Esophagus muscularis mucosa (tissue), 4 donors: ENCODE measurements at regions not wholly inside any gene's neighbourhood (a gene's known extent, or its start where the extent isn't known, plus 50 kb on each side); places are given as distances from the start of the nearest gene placed in this dataset.

Source experiments
- DNase-seq: peaks from one replicate; pipeline ENCODE4 v3.0.0-alpha.2; 2017; ENCODE audit errors: extremely low spot score
- H3K27ac ChIP-seq, 4 donors: fragments of 200-600 bp; sonication (generic); replicated peaks in 1 of 4; 1 replicate in 3 of 4; 2 replicates in 1 of 4; pipeline ENCODE4 v1.5.1; 2016 to 2019; ENCODE audit warnings: mild to moderate bottlenecking in 1 of 4
- H3K27me3 ChIP-seq, 4 donors: fragments of 200-600 bp; sonication (generic); one replicate each; pipeline versions ENCODE4 v1.5.1 to v1.6.0; 2016 to 2019
- H3K36me3 ChIP-seq, 4 donors: fragments of 200-600 bp; sonication (generic); one replicate each; pipeline ENCODE4 v1.5.1; 2016 to 2019
- H3K4me1 ChIP-seq, 4 donors: fragments of 200-600 bp; sonication (generic); one replicate each; pipeline ENCODE4 v1.5.1; 2016 to 2019
- H3K4me3 ChIP-seq, 4 donors: fragments of 200-600 bp; sonication (generic); 1 replicate in 2 of 4; 2 replicates in 2 of 4; pipeline ENCODE4 v1.5.1; 2016 to 2019; ENCODE audit warnings: mild to moderate bottlenecking in 4 of 4, moderate library complexity in 1 of 4
- H3K9me3 ChIP-seq, 4 donors: fragments of 200-600 bp; sonication (generic); 1 replicate in 3 of 4; 2 replicates in 1 of 4; pipeline ENCODE4 v1.5.1; 2016 to 2019
- EP300 ChIP-seq: sonication (generic); formaldehyde crosslinking; IDR thresholded peaks from one replicate; pipeline ENCODE4 v1.6.1; 2017; ENCODE audit warnings: antibody characterized with exemption
- POLR2A ChIP-seq: fragments of 450-650 bp; IDR thresholded peaks from one replicate; pipeline ENCODE4 v1.6.1; 2017; ENCODE audit warnings: antibody characterized with exemption, moderate library complexity, mild to moderate bottlenecking, low read depth
- POLR2AphosphoS5 ChIP-seq, 2 donors: sonication (generic); formaldehyde crosslinking; IDR thresholded peaks; one replicate each; pipeline ENCODE4 v1.6.1; 2017; ENCODE audit warnings: antibody characterized with exemption in 2 of 2
- WGBS: methylation state at CpG from one replicate; pipeline ENCODE4 v1.1.5; 2018; 5-methylcytosine and 5-hydroxymethylcytosine counted together
- intact Hi-C: fragments of 100-400 bp; cut with DNase I; formaldehyde crosslinking; loops from one replicate; pipeline ENCODE4 v1.15.1; 2023
- TF ChIP-seq, protein P1 (sequence below), 3 experiments: fragments of 200-600 bp in 2 of 3; fragments of 450-650 bp in 1 of 3; sonication (generic) in 2 of 3; IDR thresholded peaks; one replicate each; pipeline ENCODE4 v1.5.1; 2017 to 2019; ENCODE audit warnings: antibody characterized with exemption in 3 of 3, mild to moderate bottlenecking in 2 of 3, moderate library complexity in 1 of 3

GRCh38 chr4:127143460-127144195 is 489.1 kb upstream of the INTU start:
- Histone ChIP-seq H3K36me3 (no peaks in the 10 kb centered on the region), H3K4me3 (no peak overlapping the region), H3K4me1 (peaks cover 0 to 40% (median 37%) of the 10 kb centered on the region in 4 donors), H3K27me3 (no peaks in the 10 kb centered on the region), H3K9me3 (no peaks in the 10 kb centered on the region), H3K27ac (no peak overlapping the region)
- DNase-seq: no peak
- TF ChIP-seq POLR2A (no peak), EP300 (no peak), POLR2AphosphoS5 (IDR thresholded peaks at IDR 0.05) (no peak)
- TF ChIP-seq, protein P1, sequence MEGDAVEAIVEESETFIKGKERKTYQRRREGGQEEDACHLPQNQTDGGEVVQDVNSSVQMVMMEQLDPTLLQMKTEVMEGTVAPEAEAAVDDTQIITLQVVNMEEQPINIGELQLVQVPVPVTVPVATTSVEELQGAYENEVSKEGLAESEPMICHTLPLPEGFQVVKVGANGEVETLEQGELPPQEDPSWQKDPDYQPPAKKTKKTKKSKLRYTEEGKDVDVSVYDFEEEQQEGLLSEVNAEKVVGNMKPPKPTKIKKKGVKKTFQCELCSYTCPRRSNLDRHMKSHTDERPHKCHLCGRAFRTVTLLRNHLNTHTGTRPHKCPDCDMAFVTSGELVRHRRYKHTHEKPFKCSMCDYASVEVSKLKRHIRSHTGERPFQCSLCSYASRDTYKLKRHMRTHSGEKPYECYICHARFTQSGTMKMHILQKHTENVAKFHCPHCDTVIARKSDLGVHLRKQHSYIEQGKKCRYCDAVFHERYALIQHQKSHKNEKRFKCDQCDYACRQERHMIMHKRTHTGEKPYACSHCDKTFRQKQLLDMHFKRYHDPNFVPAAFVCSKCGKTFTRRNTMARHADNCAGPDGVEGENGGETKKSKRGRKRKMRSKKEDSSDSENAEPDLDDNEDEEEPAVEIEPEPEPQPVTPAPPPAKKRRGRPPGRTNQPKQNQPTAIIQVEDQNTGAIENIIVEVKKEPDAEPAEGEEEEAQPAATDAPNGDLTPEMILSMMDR (IDR thresholded peaks at IDR 0.05): no peak
- intact Hi-C loops: no loop called here
- 33% methylated on average over 5 of the region's 5 CpGs for WGBS

- no peak for DNase-seq
- TF ChIP-seq POLR2A: no peak
- TF ChIP-seq POLR2AphosphoS5 (IDR thresholded peaks at IDR 0.05): no peak
- TF ChIP-seq, protein P1 (IDR thresholded peaks at IDR 0.05): no peak
- TF ChIP-seq EP300: no peak
- Histone ChIP-seq H3K4me1 (peaks cover 0 to 40% (median 37%) of the 10 kb centered on the region in 4 donors), H3K36me3 (no peaks in the 10 kb centered on the region), H3K27ac (no peak overlapping the region), H3K27me3 (no peaks in the 10 kb centered on the region), H3K4me3 (no peak overlapping the region), H3K9me3 (no peaks in the 10 kb centered on the region)
- intact Hi-C loops: no loop called here
- WGBS: 39% methylated on average over 5 of the region's 5 CpGs
Measured at GRCh38 chr4:127145006-127145540, 487.7 kb upstream of the INTU start.

- Histone ChIP-seq H3K9me3 (no peaks in the 10 kb centered on the region), H3K27ac (no peak overlapping the region), H3K36me3 (no peaks in the 10 kb centered on the region), H3K27me3 (no peaks in the 10 kb centered on the region), H3K4me3 (no peak overlapping the region), H3K4me1 (peaks cover 0 to 36% (median 31%) of the 10 kb centered on the region in 4 donors)
- DNase-seq: no peak
- intact Hi-C loops: no loop called here
- TF ChIP-seq POLR2A (no peak), POLR2AphosphoS5 (IDR thresholded peaks at IDR 0.05) (no peak), EP300 (no peak)
- TF ChIP-seq, protein P1 (IDR thresholded peaks at IDR 0.05): no peak
Measured at GRCh38 chr4:127148165-127148564, 484.6 kb upstream of the INTU start.

GRCh38 chr4:127149086-127149485 is 483.7 kb upstream of the INTU start:
- 83% methylated on average over 3 of the region's 3 CpGs for WGBS

More at GRCh38 chr4:127149086-127149485, 483.7 kb upstream of the INTU start:
- Histone ChIP-seq H3K4me1 (peaks cover 0 to 27% (median 22%) of the 10 kb centered on the region in 4 donors), H3K36me3 (no peaks in the 10 kb centered on the region), H3K27me3 (no peaks in the 10 kb centered on the region), H3K9me3 (no peaks in the 10 kb centered on the region), H3K27ac (no peak overlapping the region), H3K4me3 (no peak overlapping the region)
- DNase-seq: no peak
- intact Hi-C loops: no loop called here
- no peak for TF ChIP-seq EP300
- no peak for TF ChIP-seq POLR2AphosphoS5 (IDR thresholded peaks at IDR 0.05)
- no peak for TF ChIP-seq POLR2A
- TF ChIP-seq, protein P1 (IDR thresholded peaks at IDR 0.05): no peak
